HG02588 (cell line): ENCODE measurements at regions not wholly inside any gene's neighbourhood (a gene's known extent, or its start where the extent isn't known, plus 50 kb on each side); places are given as distances from the start of the nearest gene placed in this dataset.
"Not testable (repeated sequence)": the region's sequence is repeated elsewhere in the genome, so short reads cannot be mapped to it uniquely, and the experiment has no call there.

ENCODE experiments used
- ATAC-seq: cut with Tn5 transposase; IDR thresholded peaks from one replicate; pipeline ENCODE4 v1.9.1; 2021; ENCODE audit warnings: mild to moderate bottlenecking, moderate library complexity; ENCODE audit not compliant: unreplicated experiment

DNA sequence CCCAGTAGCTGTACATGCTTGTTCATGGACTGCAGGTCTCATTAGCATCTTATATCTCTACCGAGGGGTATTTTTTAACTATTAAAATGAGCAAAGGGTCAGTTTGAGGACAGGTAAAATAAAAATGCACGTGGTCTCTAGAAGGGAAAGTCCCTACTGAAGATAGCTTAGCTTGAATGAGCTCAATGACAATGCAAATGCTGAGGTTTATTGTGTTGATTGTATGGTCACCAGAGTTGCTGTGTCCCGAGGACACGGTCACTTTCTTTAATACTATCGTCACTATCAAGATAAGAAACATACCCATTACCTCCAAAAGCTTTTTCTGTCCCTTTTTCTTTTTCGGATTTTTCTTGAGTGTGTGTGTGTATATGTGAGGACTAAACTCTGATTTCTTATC, 250.5 kb upstream of the PRKX start:
- ATAC-seq, result peak; percentile 45

DNA sequence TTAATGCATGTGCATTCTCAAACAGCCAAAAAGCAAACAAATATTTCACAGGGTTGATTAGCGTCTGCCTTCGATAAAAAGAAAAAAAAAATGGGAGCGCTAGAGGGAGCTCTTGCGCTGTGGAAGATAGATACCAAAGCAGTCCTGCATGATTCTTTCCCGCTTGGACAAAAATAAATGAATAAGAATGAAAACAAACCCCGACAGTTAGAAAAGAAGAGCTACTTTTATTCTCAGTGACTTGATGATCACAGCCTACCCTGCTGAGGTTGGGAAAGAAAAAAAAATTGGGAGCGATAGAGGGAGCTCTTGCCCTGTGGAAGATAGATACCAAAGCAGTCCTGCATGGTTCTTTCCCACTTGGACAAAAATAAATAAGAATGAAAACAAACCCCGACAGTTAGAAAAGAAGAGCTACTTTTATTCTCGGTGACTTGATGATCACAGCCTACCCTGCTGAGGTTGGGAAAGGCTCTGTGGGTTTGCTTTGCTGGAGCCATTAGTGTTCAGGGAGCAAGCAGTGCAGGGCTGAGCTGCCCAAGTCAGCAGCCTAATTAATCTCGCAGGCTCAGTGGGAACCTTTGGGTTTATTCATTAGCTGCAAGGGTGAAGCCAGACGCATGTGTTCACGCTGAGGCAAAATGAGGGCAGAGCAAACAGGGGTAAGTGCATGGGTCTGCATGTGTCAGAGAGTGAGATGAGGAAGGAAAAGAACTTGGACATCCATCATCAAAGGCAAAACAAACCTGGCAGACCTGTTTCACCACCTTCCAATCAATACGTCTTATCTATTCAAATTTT, 249.3 kb upstream of the PRKX start:
- no peak for ATAC-seq

DNA sequence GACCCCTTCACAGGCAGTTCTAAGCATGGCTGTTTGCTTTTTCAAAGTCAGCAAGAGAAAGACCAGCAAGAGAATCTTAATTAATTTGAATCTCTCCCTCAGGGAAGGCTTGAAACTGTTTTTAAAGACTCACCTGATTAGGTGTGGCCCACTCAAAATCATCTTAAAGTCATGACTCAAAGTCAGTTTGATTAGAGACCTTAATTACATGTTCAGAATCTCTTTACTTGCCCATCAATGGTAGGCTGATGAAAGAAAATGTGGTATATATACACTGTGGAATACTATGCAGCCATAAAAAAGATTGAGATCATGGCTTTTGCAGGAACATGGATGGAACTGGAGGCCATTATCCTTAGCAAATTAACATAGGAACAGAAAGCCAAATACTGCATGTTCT, 247.5 kb upstream of the PRKX start:
- no peak for ATAC-seq

DNA sequence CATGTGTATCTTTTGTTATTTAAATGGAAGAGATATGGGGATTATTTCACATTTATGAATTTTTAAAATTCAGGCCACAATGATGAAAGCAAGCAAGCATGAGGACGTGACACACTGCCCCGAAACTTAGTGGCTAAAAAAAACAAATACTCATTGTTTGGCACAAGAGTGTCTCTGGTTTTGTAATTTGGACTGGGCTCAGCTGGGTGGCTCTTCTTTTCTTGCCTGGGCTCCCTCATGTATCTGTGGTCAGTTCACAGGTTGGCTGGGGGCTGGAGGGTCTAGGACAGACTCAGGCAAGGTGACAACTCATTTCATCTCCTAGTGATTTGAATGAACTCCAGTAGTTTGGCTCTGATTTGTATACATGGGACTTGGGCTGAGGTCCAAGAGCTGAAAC, 238.4 kb upstream of the PRKX start:
- ATAC-seq, result no peak

DNA sequence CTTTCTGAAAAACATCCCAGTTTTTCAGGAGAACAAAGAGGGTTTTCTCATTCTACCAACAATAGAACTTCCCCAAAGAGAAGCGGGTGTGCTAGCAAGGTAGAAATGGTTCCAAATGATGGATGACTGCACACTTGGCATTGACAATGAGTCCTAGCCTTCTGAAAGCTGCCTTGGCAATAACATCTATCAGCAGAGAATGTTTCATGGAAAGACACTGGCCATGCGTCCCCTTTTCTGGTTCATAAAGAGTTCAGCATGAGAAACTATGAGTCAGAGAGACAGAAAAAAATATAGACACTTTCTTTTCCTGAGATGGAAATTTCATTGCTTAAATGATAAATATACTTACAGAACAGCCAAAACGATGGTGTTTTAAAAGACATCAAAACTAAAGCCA, 236.9 kb upstream of the PRKX start:
- ATAC-seq, result no peak

DNA sequence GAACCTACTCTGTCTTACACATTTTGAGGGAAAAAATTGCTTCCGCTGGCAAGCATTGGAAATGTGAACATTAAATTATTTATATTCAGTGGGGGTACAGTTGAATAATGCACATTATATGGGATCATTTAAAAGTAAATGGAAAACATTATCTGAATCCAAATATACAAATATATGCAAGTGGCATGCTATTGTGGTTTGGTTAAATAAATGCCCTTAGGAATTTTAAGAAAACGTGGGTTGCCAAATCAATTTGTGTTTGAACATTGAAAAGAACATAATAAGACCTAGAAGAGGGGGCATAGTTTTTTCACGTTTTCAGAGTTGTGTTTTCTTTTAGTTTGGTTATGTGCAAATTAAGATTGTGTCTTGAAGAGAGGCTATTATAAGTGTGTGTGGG, 230.5 kb upstream of the PRKX start:
- ATAC-seq, result no peak

DNA sequence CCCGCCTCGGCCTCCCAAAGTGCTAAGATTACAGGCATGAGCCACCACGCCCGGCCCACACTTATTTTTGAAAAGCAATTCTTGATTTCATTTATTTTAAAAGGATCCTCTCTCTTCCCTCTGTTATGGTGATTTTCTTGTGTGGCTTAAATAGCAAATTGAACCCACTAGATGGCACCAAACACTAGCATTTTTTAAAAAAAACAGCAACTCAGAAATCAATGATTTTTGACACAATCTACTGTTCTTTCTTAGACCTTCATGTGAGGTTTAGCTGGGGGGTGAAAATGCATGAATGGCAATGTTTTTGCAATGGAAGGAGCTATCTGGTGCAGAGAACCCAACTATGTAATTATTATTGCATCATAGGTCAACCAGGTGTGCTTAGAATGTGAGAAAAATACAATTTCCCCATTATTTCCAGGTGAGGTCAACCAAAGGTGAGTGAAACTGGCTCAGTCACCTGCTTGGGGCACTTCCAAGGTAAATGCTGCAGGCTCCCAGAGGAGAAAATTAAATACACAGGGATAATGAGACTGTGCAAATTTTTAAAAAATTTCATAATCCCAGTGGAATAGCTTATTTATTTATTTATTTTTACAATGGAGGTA, 226.7 kb upstream of the PRKX start:
- no peak for ATAC-seq

DNA sequence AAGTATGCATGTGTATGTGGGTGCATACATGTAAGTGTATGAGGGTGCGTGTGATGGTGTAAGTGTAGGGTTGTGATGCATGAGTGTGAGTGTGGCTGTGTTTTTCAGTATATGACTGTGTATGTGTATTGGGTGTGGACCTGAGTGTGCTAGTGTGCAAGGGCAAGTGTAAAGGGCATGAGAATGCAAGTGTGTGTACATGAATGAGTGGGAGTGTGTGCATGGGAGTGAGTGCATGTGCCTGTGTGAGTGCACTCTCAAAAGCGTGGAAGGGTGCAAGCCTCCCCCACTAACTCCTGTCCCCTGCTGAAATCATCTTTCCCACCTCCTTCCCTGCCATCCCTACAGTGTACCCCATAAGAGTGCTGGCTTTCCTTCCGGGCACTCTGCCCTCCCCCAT, 225.1 kb upstream of the PRKX start:
- ATAC-seq, result no peak

DNA sequence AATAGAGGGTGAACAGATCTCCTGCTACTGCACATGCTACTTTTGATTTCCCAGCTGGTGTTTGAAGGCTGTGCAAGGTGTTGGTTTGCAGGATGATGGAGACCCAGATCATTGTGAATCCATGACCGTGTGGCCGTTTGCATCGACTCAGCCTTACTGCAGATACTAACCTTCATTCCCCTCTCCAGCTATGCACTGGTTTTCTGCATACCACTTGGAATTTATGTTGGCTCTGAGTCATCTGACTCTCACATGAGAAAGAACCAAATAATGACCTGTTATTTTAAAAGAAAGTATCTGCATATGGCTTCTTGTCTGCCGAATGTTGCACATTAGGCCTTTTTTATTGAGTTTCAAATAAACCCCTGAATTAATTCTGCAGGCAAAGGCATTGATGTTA, 221.7 kb upstream of the PRKX start:
- not testable (repeated sequence) for ATAC-seq

DNA sequence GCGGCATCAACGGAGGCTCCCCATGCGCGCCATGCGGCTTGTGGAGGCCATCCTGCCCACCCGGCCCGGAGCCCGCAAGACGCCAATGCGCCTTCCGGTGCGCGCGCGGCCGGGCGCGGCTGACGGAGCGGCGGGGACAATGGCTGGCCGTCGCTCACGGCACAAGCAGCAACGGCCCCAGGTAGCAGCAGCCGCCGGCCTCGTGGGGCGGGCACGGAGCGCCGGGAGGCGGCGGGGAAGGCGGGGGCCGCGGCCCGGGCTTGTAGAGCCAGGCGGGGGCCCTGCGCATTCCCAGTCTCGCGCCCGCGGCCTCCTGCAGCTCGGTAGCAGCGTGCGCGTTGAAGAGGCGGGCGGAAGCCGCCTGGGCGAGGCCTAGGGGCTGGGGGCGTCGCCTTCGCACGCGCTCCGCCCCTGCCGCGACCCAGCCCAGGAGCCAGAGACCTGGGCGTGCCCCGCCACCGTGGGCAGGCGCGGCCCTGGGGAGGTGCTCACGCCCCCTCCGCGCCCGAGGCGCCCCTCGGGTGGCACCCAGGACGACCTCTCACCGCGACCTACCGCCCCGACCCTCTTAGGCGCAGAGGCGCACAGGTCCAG, 207.1 kb upstream of the PRKX start:
- ATAC-seq, result peak; percentile 97

DNA sequence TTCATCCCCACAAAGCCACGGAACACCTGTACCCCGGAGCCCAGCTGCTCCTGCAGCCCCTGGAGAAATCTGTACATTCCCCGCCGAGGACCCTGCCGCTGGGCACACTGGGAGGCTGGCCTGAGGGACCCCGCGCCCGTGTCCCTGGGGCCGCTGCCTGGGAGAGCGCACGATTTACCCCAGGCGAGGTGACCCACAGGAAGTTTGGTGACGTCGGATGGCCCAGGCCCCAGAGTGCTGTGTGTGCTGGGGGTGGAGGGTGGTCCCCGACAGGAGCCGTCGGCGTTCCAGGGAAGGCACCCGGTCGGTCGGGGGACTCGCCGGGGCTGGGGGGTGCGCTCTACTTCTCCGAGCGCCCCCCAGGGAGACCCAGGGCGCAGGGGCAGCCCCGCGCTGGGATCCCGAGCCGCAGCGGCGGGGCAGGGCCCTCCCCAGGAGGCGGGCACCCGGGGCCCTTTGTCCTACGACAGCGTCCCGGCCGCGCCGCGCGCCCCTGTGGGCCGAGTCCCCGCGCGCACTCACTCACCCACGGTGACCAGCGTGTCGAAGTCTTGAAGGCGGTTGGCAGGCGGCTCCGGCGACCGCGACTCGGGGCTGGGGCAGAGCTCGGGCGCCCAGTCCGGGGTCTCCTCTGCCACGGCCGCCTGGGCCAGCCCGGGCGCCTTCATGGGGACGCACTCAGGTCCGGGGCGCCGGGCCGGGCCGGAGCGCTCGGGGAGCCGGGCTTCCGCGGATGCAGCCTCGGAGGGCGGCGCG, 206.4 kb upstream of the PRKX start:
- peak; percentile 42 for ATAC-seq

DNA sequence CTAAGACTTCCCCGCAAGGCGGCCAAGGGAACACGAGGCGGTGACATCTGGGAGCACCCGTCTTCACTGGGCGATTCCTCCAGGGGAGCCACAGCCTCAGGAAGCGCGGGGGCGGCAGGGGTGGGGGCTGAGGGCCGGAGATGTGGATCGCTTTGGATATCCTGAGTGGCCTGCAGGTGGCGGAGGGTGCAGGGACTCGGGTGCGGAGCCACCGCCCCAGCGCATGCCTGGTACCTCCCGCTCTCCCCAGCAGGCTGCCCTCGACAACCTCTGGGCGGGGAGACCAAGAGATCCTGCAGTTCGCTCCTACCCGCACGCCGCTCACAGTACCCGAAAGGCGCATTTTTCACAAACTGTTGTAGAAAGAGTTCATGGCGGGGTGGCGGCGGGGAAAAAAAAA, 201.4 kb upstream of the PRKX start:
- ATAC-seq, result not testable (repeated sequence)

DNA sequence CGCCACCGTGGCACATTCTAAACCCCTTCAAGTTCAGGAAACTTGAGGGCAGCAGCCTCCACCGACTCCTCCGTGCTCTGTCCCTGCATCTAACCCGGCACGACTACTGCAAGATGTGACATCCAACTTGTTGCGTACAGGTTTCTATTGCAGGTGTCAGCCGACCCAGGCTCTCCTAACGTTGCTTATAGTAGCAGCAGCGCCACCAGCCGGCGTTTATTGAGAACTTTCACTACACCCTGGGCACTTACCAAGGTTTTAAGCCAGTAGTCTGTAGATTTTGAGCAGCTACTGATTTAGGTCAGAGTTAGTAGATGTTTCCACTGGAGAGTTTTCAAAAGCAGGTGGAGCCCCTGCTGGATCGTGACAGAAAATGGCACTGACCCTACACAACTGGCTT, 200.6 kb upstream of the PRKX start:
- not testable (repeated sequence) for ATAC-seq

DNA sequence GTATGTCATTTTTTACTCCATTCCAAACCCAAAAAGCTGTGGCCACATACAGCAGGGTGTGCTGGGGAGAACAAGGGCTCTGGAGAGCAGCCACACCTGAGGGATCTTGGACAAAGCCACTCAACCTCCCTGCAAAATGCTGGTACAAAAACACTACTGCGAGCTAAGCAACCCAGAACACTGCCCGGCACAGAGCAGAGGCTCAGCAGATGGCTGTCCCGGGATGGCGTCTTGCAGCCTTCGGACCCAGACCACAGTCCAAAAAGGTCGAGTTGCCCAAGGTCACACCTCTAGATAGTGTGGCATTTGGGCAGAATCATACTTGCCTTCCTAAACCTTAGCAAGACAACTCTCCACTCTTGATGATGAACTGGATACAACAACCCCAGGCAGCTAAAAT, 197.6 kb upstream of the PRKX start:
- not testable (repeated sequence) for ATAC-seq

DNA sequence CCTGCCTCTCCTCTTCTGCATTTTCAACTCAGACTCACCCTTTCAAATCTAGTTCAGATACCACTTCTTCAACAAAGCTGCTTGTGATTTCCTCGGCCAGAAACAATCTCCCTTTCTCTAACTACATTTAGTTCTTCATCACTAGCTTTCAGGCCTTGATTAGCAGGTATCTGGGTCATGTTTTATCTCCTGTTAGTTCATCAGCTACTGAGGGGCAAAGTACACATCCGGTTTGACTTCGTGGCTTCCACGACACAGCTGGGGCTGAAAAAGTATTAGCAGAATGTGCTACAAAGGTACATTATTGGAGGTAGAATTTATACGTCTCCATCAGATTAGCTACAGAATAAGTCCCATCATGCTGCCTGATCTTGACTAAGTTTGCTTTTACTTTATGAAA, 197.2 kb upstream of the PRKX start:
- not testable (repeated sequence) for ATAC-seq

DNA sequence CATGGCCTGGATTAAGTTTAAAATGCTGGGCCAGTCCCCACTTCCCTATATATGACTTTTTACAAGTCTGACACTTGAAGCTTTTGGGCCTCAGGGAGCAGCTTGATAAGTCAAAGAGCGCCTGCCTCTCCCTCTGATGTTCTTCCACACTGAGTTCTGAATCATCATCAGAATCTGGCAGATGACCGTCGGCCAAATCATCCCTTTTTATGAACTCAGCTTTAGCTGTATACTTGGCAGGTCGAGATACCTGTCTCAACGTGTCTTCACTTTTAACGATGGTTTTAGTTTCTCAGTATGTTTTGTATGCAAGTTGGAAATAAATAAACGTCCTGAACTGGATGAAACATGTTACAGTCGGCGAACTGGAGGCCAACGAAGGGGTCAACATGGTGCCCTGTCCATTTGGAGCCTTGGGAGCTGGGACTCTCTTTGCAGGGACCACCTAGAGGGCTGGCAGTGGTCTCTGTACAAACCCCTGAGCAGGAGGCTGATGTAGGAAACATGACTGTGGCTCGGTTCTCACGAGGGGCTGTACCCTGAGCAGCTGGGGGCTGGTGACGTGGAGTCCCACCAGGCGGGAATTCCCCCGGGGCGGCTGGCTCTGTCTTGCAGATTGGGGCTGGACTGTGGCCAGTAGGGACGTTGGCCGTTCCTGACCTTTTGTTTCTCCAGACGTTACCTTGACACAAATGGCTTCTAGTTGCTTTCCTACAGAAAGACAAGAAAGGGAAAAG, 192.2 kb upstream of the PRKX start:
- ATAC-seq, result not testable (repeated sequence)

DNA sequence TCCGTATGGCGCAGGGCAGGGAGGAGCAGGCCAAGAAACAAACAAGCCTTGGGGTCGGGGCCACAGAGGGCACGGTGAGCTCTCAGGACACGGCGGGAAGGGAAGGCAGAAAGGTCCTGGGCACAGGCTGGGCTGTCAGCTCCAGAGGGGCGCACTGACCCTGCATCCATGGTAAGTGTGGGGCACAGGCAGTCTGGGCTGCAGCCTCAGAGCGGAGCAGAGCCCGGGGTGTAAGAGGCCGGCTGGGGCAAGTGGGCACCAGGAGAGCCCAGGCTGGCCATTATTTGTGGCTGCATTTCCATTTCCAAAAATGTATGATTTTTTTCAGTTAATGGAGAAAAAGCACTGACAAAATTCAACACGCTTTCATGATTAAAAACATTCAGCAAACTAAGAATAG, 188.8 kb upstream of the PRKX start:
- not testable (repeated sequence) for ATAC-seq

DNA sequence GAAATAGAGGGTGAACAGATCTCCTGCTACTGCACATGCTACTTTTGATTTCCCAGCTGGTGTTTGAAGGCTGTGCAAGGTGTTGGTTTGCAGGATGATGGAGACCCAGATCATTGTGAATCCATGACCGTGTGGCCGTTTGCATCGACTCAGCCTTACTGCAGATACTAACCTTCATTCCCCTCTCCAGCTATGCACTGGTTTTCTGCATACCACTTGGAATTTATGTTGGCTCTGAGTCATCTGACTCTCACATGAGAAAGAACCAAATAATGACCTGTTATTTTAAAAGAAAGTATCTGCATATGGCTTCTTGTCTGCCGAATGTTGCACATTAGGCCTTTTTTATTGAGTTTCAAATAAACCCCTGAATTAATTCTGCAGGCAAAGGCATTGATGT, 183.3 kb upstream of the PRKX start:
- ATAC-seq, result not testable (repeated sequence)

DNA sequence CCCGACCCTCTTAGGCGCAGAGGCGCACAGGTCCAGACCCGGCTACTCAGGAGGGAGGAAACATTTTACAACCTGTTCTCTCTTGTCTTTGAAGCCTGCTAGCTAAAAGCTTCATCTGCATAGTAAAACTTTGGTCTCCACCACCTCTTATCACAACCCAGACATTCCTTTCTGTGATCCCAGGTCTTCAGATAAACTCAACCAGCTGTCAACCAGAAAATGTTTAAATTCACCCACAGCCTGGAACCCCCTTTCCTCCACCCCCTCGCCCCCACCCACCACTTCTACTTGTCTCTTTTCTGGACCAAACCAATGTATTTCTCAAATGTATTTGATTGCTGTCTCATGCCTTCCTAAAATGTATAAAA, 169.1 kb upstream of the PRKX start:
- ATAC-seq, result not testable (repeated sequence)

DNA sequence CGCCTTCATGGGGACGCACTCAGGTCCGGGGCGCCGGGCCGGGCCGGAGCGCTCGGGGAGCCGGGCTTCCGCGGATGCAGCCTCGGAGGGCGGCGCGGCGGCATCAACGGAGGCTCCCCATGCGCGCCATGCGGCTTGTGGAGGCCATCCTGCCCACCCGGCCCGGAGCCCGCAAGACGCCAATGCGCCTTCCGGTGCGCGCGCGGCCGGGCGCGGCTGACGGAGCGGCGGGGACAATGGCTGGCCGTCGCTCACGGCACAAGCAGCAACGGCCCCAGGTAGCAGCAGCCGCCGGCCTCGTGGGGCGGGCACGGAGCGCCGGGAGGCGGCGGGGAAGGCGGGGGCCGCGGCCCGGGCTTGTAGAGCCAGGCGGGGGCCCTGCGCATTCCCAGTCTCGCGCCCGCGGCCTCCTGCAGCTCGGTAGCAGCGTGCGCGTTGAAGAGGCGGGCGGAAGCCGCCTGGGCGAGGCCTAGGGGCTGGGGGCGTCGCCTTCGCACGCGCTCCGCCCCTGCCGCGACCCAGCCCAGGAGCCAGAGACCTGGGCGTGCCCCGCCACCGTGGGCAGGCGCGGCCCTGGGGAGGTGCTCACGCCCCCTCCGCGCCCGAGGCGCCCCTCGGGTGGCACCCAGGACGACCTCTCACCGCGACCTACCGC, 168.6 kb upstream of the PRKX start:
- ATAC-seq, result peak; percentile 96
